ENCODE measurements at regions not wholly inside any gene's neighbourhood (a gene's known extent, or its start where the extent isn't known, plus 50 kb on each side); places are given as distances from the start of the nearest gene placed in this dataset.
"Not testable (repeated sequence)": the region's sequence is repeated elsewhere in the genome, so short reads cannot be mapped to it uniquely, and the experiment has no call there.

- DNase-seq = no peak
Measured at GRCh38 chr18:57953883-57954282, 90.1 kb upstream of the NEDD4L start.

GRCh38 chr18:57951999-57952774 lies 91.8 kb upstream of the NEDD4L start:
- peak; percentile 24 for DNase-seq

GRCh38 chr18:57951117-57951796 lies 92.8 kb upstream of the NEDD4L start:
- no peak for DNase-seq

- DNase-seq = no peak
Measured at GRCh38 chr18:57950542-57950941, 93.5 kb upstream of the NEDD4L start.

- not testable (repeated sequence) for DNase-seq
Measured at GRCh38 chr18:57949335-57949734, 94.7 kb upstream of the NEDD4L start.

GRCh38 chr18:57947117-57947516 lies 96.9 kb upstream of the NEDD4L start:
- no peak for DNase-seq

- no peak for DNase-seq
Measured at GRCh38 chr18:57943723-57944122, 100.3 kb upstream of the NEDD4L start.

- DNase-seq = peak; percentile 11
Measured at GRCh38 chr18:57942493-57942892, 101.5 kb upstream of the NEDD4L start.

GRCh38 chr18:57941841-57942489 lies 102.1 kb upstream of the NEDD4L start:
- DNase-seq = peak; percentile 12

- no peak for DNase-seq
Measured at GRCh38 chr18:57940166-57940660, 103.8 kb upstream of the NEDD4L start.

- DNase-seq = not testable (repeated sequence)
Measured at GRCh38 chr18:57934375-57934774, 109.7 kb upstream of the NEDD4L start.

GRCh38 chr18:57931038-57931437 lies 113.0 kb upstream of the NEDD4L start:
- DNase-seq = no peak

GRCh38 chr18:57930476-57930875 lies 113.5 kb upstream of the NEDD4L start:
- peak; percentile 21 for DNase-seq

- DNase-seq = no peak
Measured at GRCh38 chr18:57929922-57930321, 114.1 kb upstream of the NEDD4L start.

GRCh38 chr18:57928466-57928865 lies 115.6 kb upstream of the NEDD4L start:
- no peak for DNase-seq

- DNase-seq = no peak
Measured at GRCh38 chr18:57927511-57927910, 116.5 kb upstream of the NEDD4L start.

GRCh38 chr18:57925706-57926105 lies 118.3 kb upstream of the NEDD4L start:
- DNase-seq = no peak

GRCh38 chr18:57923611-57924010 lies 120.4 kb upstream of the NEDD4L start:
- DNase-seq = no peak

GRCh38 chr18:57922885-57923284 lies 119.8 kb upstream of the ATP8B1 start:
- DNase-seq = no peak

- DNase-seq = no peak
Measured at GRCh38 chr18:57921708-57922107, 118.6 kb upstream of the ATP8B1 start.

- no peak for DNase-seq
Measured at GRCh38 chr18:57920036-57920435, 116.9 kb upstream of the ATP8B1 start.

GRCh38 chr18:57918601-57919000 lies 115.5 kb upstream of the ATP8B1 start:
- DNase-seq = no peak

GRCh38 chr18:57916684-57917083 lies 113.6 kb upstream of the ATP8B1 start:
- no peak for DNase-seq
